Osteocyte (in vitro differentiated cells): ENCODE measurements at regions not wholly inside any gene's neighbourhood (a gene's known extent, or its start where the extent isn't known, plus 50 kb on each side); places are given as distances from the start of the nearest gene placed in this dataset.

Experiments used
- DNase-seq: peaks from one replicate; pipeline ENCODE4 v3.0.0; 2021; ENCODE audit warnings: mixed read lengths; ENCODE audit not compliant: unreplicated experiment; ENCODE audit errors: extremely low spot score
- H3K27ac Mint-ChIP-seq: one replicate; pipeline ENCODE4 v1.8.0; 2021; ENCODE audit warnings: mild to moderate bottlenecking, mixed read lengths; ENCODE audit not compliant: unreplicated experiment
- H3K27me3 Mint-ChIP-seq: one replicate; pipeline ENCODE4 v1.8.0; 2021; ENCODE audit warnings: mixed read lengths; ENCODE audit not compliant: unreplicated experiment
- H3K36me3 Mint-ChIP-seq: one replicate; pipeline ENCODE4 v1.8.0; 2021; ENCODE audit warnings: mixed read lengths; ENCODE audit not compliant: unreplicated experiment
- H3K4me1 Mint-ChIP-seq: one replicate; pipeline ENCODE4 v1.8.0; 2021; ENCODE audit warnings: mixed read lengths; ENCODE audit not compliant: unreplicated experiment
- H3K4me3 Mint-ChIP-seq: one replicate; pipeline ENCODE4 v1.8.0; 2021; ENCODE audit warnings: mild to moderate bottlenecking, moderate library complexity, mixed read lengths; ENCODE audit not compliant: unreplicated experiment
- H3K9me3 Mint-ChIP-seq: one replicate; pipeline ENCODE4 v1.8.0; 2021; ENCODE audit warnings: mixed read lengths; ENCODE audit not compliant: unreplicated experiment
- CTCF ChIP-seq: fragments of 200-600 bp; sonication (generic); IDR thresholded peaks from 2 replicates; pipeline ENCODE4 v1.5.0; 2021; ENCODE audit warnings: antibody characterized with exemption, mild to moderate bottlenecking, moderate library complexity

GRCh38 chr11:26219183-26220117 is 112.5 kb upstream of the ANO3 start:
- Mint-ChIP-seq H3K4me1 (peaks cover 10% of the 10 kb centered on the region), H3K27ac (peak overlapping the region; percentile 2), H3K27me3 (no peaks in the 10 kb centered on the region), H3K9me3 (no peaks in the 10 kb centered on the region), H3K36me3 (no peaks in the 10 kb centered on the region), H3K4me3 (no peak overlapping the region)
- no peak for TF ChIP-seq CTCF
- no peak for DNase-seq

- no peaks in the 10 kb centered on the region for H3K9me3 Mint-ChIP-seq
- H3K27ac Mint-ChIP-seq, result no peak overlapping the region
- H3K4me1 Mint-ChIP-seq, result peaks cover 19% of the 10 kb centered on the region
- no peak for TF ChIP-seq CTCF
- no peaks in the 10 kb centered on the region for H3K27me3 Mint-ChIP-seq
- DNase-seq, result no peak
- H3K36me3 Mint-ChIP-seq, result no peaks in the 10 kb centered on the region
- no peak overlapping the region for H3K4me3 Mint-ChIP-seq
These were observed 106.3 kb upstream of the ANO3 start for GRCh38 chr11:26225646-26226045.

- Mint-ChIP-seq H3K4me3 (no peak overlapping the region), H3K9me3 (no peaks in the 10 kb centered on the region), H3K4me1 (peaks cover 21% of the 10 kb centered on the region), H3K27me3 (no peaks in the 10 kb centered on the region), H3K36me3 (no peaks in the 10 kb centered on the region), H3K27ac (no peak overlapping the region)
- TF ChIP-seq CTCF, result peak; percentile 67
- no peak for DNase-seq
These were observed 104.6 kb upstream of the ANO3 start for GRCh38 chr11:26227301-26227746.

- no peaks in the 10 kb centered on the region for H3K27me3 Mint-ChIP-seq
- H3K4me1 Mint-ChIP-seq, result peaks cover 21% of the 10 kb centered on the region
- no peaks in the 10 kb centered on the region for H3K9me3 Mint-ChIP-seq
- H3K36me3 Mint-ChIP-seq, result no peaks in the 10 kb centered on the region
- no peak overlapping the region for H3K4me3 Mint-ChIP-seq
- DNase-seq, result no peak
- H3K27ac Mint-ChIP-seq, result no peak overlapping the region
- TF ChIP-seq CTCF, result no peak
These were observed 103.9 kb upstream of the ANO3 start for GRCh38 chr11:26227883-26228502.

GRCh38 chr11:26228778-26229177 is 103.2 kb upstream of the ANO3 start:
- Mint-ChIP-seq H3K9me3 (no peaks in the 10 kb centered on the region), H3K27ac (no peak overlapping the region), H3K36me3 (no peaks in the 10 kb centered on the region), H3K4me1 (peaks cover 21% of the 10 kb centered on the region), H3K27me3 (no peaks in the 10 kb centered on the region), H3K4me3 (no peak overlapping the region)
- no peak for TF ChIP-seq CTCF
- DNase-seq, result no peak
